NCI-H345 treated with DMSO at 0.1 percent for 48 hours (cell line): ENCODE measurements at regions not wholly inside any gene's neighbourhood (a gene's known extent, or its start where the extent isn't known, plus 50 kb on each side); places are given as distances from the start of the nearest gene placed in this dataset.

Source experiments
- DNase-seq: peaks from one replicate; lab custom pipeline; 2025; ENCODE audit not compliant: unreplicated experiment; lab: John Stamatoyannopoulos, UW

- DNase-seq: no peak
Measured at GRCh38 chr2:238697193-238698071, 150.5 kb upstream of the TWIST2 start.

GRCh38 chr2:238698072-238698352 is 149.9 kb upstream of the TWIST2 start:
- DNase-seq: no peak

- no peak for DNase-seq
Measured at GRCh38 chr2:238698451-238699306, 149.2 kb upstream of the TWIST2 start.

- no peak for DNase-seq
Measured at GRCh38 chr2:238699307-238700116, 148.4 kb upstream of the TWIST2 start.

- no peak for DNase-seq
Measured at GRCh38 chr2:238700117-238700457, 147.8 kb upstream of the TWIST2 start.

- no peak for DNase-seq
Measured at GRCh38 chr2:238700506-238701340, 147.2 kb upstream of the TWIST2 start.

GRCh38 chr2:238701341-238702206 is 146.3 kb upstream of the TWIST2 start:
- no peak for DNase-seq

GRCh38 chr2:238702276-238703052 is 145.4 kb upstream of the TWIST2 start:
- no peak for DNase-seq

- DNase-seq: no peak
Measured at GRCh38 chr2:238703053-238703415, 144.9 kb upstream of the TWIST2 start.

GRCh38 chr2:238703436-238703835 is 144.4 kb upstream of the TWIST2 start:
- no peak for DNase-seq

GRCh38 chr2:238704471-238705225 is 143.2 kb upstream of the TWIST2 start:
- DNase-seq: no peak

GRCh38 chr2:238706163-238706562 is 141.7 kb upstream of the TWIST2 start:
- no peak for DNase-seq

- no peak for DNase-seq
Measured at GRCh38 chr2:238706673-238707072, 141.2 kb upstream of the TWIST2 start.

- DNase-seq: no peak
Measured at GRCh38 chr2:238709325-238710025, 138.4 kb upstream of the TWIST2 start.

- DNase-seq: no peak
Measured at GRCh38 chr2:238710032-238710735, 137.7 kb upstream of the TWIST2 start.

- no peak for DNase-seq
Measured at GRCh38 chr2:238710787-238711186, 137.1 kb upstream of the TWIST2 start.

- no peak for DNase-seq
Measured at GRCh38 chr2:238711346-238711745, 136.5 kb upstream of the TWIST2 start.
